A549 (cell line): ENCODE measurements at regions not wholly inside any gene's neighbourhood (a gene's known extent, or its start where the extent isn't known, plus 50 kb on each side); places are given as distances from the start of the nearest gene placed in this dataset.

Source experiments
- ATAC-seq, 2 experiments: fragments of 200-7000 bp in 1 of 2; fragments of >200 bp in 1 of 2; cut with Nextera tagmentation in 1 of 2; cut with Tn5 transposase in 1 of 2; 3 replicates each; pipeline versions ENCODE4 v1.8.0 to v1.9.1; 2018 to 2020; ENCODE audit warnings: mild to moderate bottlenecking in 1 of 2, moderate library complexity in 1 of 2
- CTCF ChIA-PET: fragments of 300-600 bp; sonication (Branson Sonifier 250); formaldehyde crosslinking; extraction: SDS; loops from one replicate; lab custom pipeline; 2021; ENCODE audit warnings: antibody characterized with exemption, inconsistent platforms; lab: Yijun Ruan, JAX
- POLR2A ChIA-PET: fragments of 350-600 bp; formaldehyde crosslinking; extraction: SDS; loops from one replicate; lab custom pipeline; 2021; ENCODE audit warnings: antibody characterized with exemption, inconsistent platforms; lab: Yijun Ruan, JAX
- DNase-seq, 2 experiments: peaks; one replicate each; pipeline versions ENCODE4 v3.0.0 to v3.0.0-alpha.2; 2011 to 2016; ENCODE audit warnings: low read depth in 1 of 2, low spot score in 1 of 2
- FAIRE-seq: peaks from 2 replicates; lab custom pipeline; 2011; peaks lifted over from hg19 to GRCh38; lab: Jason Lieb, UNC
- H3K27ac ChIP-seq, 2 experiments: fragments of >200 bp; sonication (Bioruptor Twin); formaldehyde crosslinking; 3 replicates each; pipeline ENCODE4 v1.5.1; 2016 to 2017
- H3K4me1 ChIP-seq: fragments of >200 bp; sonication (Bioruptor Twin); formaldehyde crosslinking; 3 replicates; pipeline ENCODE4 v1.6.1; 2016
- H3K4me2 ChIP-seq: fragments of >200 bp; sonication (Bioruptor Twin); formaldehyde crosslinking; 3 replicates; pipeline ENCODE4 v1.6.1; 2016
- H3K4me3 ChIP-seq: fragments of >200 bp; sonication (Bioruptor Twin); formaldehyde crosslinking; 3 replicates; pipeline ENCODE4 v1.5.1; 2016
- H3K9me3 ChIP-seq: fragments of >200 bp; sonication (Bioruptor Twin); formaldehyde crosslinking; 3 replicates; pipeline ENCODE4 v1.6.1; 2016
- ATOH8 ChIP-seq: fragments of 250-450 bp; sonication (Bioruptor Pico); IDR thresholded peaks from 2 replicates; pipeline ENCODE4 v1.5.0; 2020; ENCODE audit warnings: low read depth, mild to moderate bottlenecking, moderate library complexity
- CEBPB ChIP-seq, 2 experiments: fragments of >200 bp in 1 of 2; sonication (Bioruptor Twin) in 1 of 2; formaldehyde crosslinking in 1 of 2; IDR thresholded peaks; 2 replicates each; pipeline ENCODE4 v1.6.1; 2012 to 2016
- CHD4 ChIP-seq: fragments of 200-600 bp; sonication (generic); IDR thresholded peaks from 2 replicates; pipeline ENCODE4 v1.6.1; 2016; ENCODE audit warnings: antibody characterized with exemption, mild to moderate bottlenecking, borderline replicate concordance
- EHMT2 ChIP-seq: fragments of 200-600 bp; sonication (generic); IDR thresholded peaks from 2 replicates; pipeline ENCODE4 v1.6.1; 2016; ENCODE audit warnings: antibody characterized with exemption, low read depth, mild to moderate bottlenecking, moderate library complexity
- ELK1 ChIP-seq: fragments of 150-350 bp; IDR thresholded peaks from 2 replicates; pipeline ENCODE4 v1.6.1; 2014; ENCODE audit warnings: low read depth, mild to moderate bottlenecking, low read length
- ESRRA ChIP-seq: fragments of 150-350 bp; IDR thresholded peaks from 2 replicates; pipeline ENCODE4 v1.6.1; 2014; ENCODE audit warnings: mild to moderate bottlenecking, low read length, borderline replicate concordance
- FOSL2 ChIP-seq, 2 experiments: fragments of 450-650 bp in 1 of 2; fragments of >200 bp in 1 of 2; sonication (Bioruptor Twin) in 1 of 2; formaldehyde crosslinking; IDR thresholded peaks; 2 replicates each; pipeline versions ENCODE4 v1.5.0 to v1.6.1; 2016 to 2020; ENCODE audit warnings: mild to moderate bottlenecking in 1 of 2, moderate library complexity in 1 of 2
- GATA3 ChIP-seq: IDR thresholded peaks from 2 replicates; pipeline ENCODE4 v1.6.1; 2012; ENCODE audit warnings: borderline replicate concordance
- HMGXB4 ChIP-seq: fragments of 250-450 bp; sonication (Bioruptor Pico); IDR thresholded peaks from 2 replicates; pipeline ENCODE4 v1.5.0; 2021; ENCODE audit warnings: mild to moderate bottlenecking, moderate library complexity, borderline replicate concordance
- HOXB13 ChIP-seq: fragments of 250-450 bp; sonication (Bioruptor Pico); IDR thresholded peaks from 2 replicates; pipeline ENCODE4 v1.5.0; 2020; ENCODE audit warnings: low read depth, mild to moderate bottlenecking, moderate library complexity
- JUN ChIP-seq, 2 experiments: fragments of >200 bp; sonication (Bioruptor Twin); formaldehyde crosslinking; IDR thresholded peaks; 2 replicates in 1 of 2; 3 replicates in 1 of 2; pipeline ENCODE4 v1.6.1; 2016 to 2017
- KDM5A ChIP-seq: fragments of 200-600 bp; sonication (generic); IDR thresholded peaks from 2 replicates; pipeline ENCODE4 v1.6.1; 2016; ENCODE audit warnings: antibody characterized with exemption, mild to moderate bottlenecking
- MYC ChIP-seq: IDR thresholded peaks from 2 replicates; pipeline ENCODE4 v1.6.1; 2012; ENCODE audit warnings: mild to moderate bottlenecking, inconsistent platforms, low read length, improper control_type of control experiment, borderline replicate concordance
- NFE2L2 ChIP-seq: fragments of 150-350 bp; conservative IDR thresholded peaks from 2 replicates; pipeline ENCODE4 v1.6.1; 2014; ENCODE audit warnings: low read length
- NPAS2 ChIP-seq: fragments of 250-450 bp; sonication (Bioruptor Pico); IDR thresholded peaks from 2 replicates; pipeline ENCODE4 v1.8.0; 2022; ENCODE audit warnings: mild to moderate bottlenecking, moderate library complexity, borderline replicate concordance
- NR3C1 ChIP-seq: fragments of >200 bp; sonication (Bioruptor Twin); formaldehyde crosslinking; IDR thresholded peaks from 3 replicates; pipeline ENCODE4 v1.6.1; 2017
- PHF8 ChIP-seq: fragments of 200-600 bp; sonication (generic); IDR thresholded peaks from 2 replicates; pipeline ENCODE4 v1.6.1; 2016; ENCODE audit warnings: low read depth, mild to moderate bottlenecking, antibody characterized with exemption, moderate library complexity, borderline replicate concordance
- RAD21 ChIP-seq, 2 experiments: fragments of >200 bp in 1 of 2; sonication (Bioruptor Twin) in 1 of 2; formaldehyde crosslinking in 1 of 2; IDR thresholded peaks in 1 of 2; conservative IDR thresholded peaks in 1 of 2; 2 replicates in 1 of 2; 3 replicates in 1 of 2; pipeline ENCODE4 v1.6.1; 2012 to 2018; ENCODE audit warnings: inconsistent platforms in 1 of 2
- RARB ChIP-seq: fragments of 250-450 bp; sonication (Bioruptor Pico); IDR thresholded peaks from 2 replicates; pipeline ENCODE4 v1.8.0; 2021; ENCODE audit warnings: mild to moderate bottlenecking, moderate library complexity
- RNF2 ChIP-seq: fragments of 200-600 bp; sonication (generic); IDR thresholded peaks from 2 replicates; pipeline ENCODE4 v1.6.1; 2016; ENCODE audit warnings: low read depth, mild to moderate bottlenecking, antibody characterized with exemption, moderate library complexity, borderline replicate concordance
- SMC3 ChIP-seq: fragments of >200 bp; sonication (Bioruptor Twin); formaldehyde crosslinking; IDR thresholded peaks from 3 replicates; pipeline ENCODE4 v1.6.1; 2018; ENCODE audit warnings: inconsistent platforms
- TP53 ChIP-seq: fragments of 250-450 bp; sonication (Bioruptor Pico); IDR thresholded peaks from 2 replicates; pipeline ENCODE4 v1.5.0; 2021; ENCODE audit warnings: mild to moderate bottlenecking, moderate library complexity
- ZC3H11A ChIP-seq: fragments of 450-650 bp; IDR thresholded peaks from 2 replicates; pipeline ENCODE4 v1.6.1; 2014; ENCODE audit warnings: antibody characterized with exemption, mild to moderate bottlenecking
- ZNF302 ChIP-seq: fragments of 250-450 bp; sonication (Bioruptor Pico); IDR thresholded peaks from 2 replicates; pipeline ENCODE4 v1.9.0; 2021; ENCODE audit warnings: inconsistent platforms, mild to moderate bottlenecking, moderate library complexity
- ZSCAN20 ChIP-seq: fragments of 250-450 bp; sonication (Bioruptor Pico); IDR thresholded peaks from 2 replicates; pipeline ENCODE4 v1.8.0; 2022; ENCODE audit warnings: mild to moderate bottlenecking, moderate library complexity
- WGBS: methylation state at CpG from one replicate; pipeline ENCODE4 v1.1.6; 2017; ENCODE audit errors: missing lambda C conversion rate; 5-methylcytosine and 5-hydroxymethylcytosine counted together
- TF ChIP-seq, protein P1 (sequence below): IDR thresholded peaks from 2 replicates; pipeline ENCODE4 v1.6.1; 2012
- TF ChIP-seq, protein P2 (sequence below): fragments of 450-650 bp; IDR thresholded peaks from 2 replicates; pipeline ENCODE4 v1.6.1; 2014; ENCODE audit warnings: antibody characterized with exemption
- TF ChIP-seq, protein P3 (sequence below): fragments of >200 bp; sonication (Bioruptor Twin); formaldehyde crosslinking; IDR thresholded peaks from 2 replicates; pipeline ENCODE4 v1.6.1; 2016

DNA sequence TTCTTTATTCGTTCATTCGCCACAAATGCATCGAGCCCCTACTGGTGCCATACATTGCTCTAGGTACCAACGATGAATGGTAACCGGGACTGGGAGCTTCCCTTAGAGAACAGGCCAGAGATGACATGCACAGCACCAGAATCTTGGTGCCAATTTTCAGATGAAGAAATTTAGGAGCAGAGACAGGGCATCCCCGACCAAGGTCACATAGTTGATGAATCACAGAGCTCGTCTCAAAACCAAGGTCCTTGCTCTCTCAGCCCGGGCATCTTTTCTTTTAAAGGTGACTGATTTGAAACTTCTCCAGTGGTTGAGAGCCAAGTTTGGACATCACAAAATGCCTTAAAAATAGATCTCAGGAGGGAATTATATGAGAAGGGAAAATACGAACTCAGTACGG lies 73.2 kb upstream of the C16orf82 start:
- no peak overlapping the region for H3K4me2 ChIP-seq
- ChIA-PET CTCF (no interaction called here), POLR2A (no interaction called here)
- no peak for DNase-seq
- no peaks in the 10 kb centered on the region for H3K4me1 ChIP-seq
- no peak for ATAC-seq
- H3K27ac ChIP-seq = no peak overlapping the region
- no peak overlapping the region for H3K4me3 ChIP-seq
- TF ChIP-seq RARB (CRISPR knock-in tag) (no peak), RNF2 (no peak), HOXB13 (CRISPR knock-in tag) (no peak), GATA3 (no peak), RAD21 (conservative IDR thresholded peaks at IDR 0.05 in 1 of 2, IDR thresholded peaks at IDR 0.05 in 1 of 2) (no peak), CHD4 (no peak), NFE2L2 (no peak), ZNF302 (CRISPR knock-in tag) (no peak), CEBPB (IDR thresholded peaks at IDR 0.05) (no peak), ZC3H11A (no peak), TP53 (CRISPR knock-in tag) (no peak), ATOH8 (no peak), ZSCAN20 (no peak), NR3C1 (no peak), HMGXB4 (CRISPR knock-in tag) (no peak), NPAS2 (CRISPR knock-in tag) (no peak), KDM5A (no peak), JUN (IDR thresholded peaks at IDR 0.05) (no peak), MYC (no peak)
- TF ChIP-seq, protein P1, sequence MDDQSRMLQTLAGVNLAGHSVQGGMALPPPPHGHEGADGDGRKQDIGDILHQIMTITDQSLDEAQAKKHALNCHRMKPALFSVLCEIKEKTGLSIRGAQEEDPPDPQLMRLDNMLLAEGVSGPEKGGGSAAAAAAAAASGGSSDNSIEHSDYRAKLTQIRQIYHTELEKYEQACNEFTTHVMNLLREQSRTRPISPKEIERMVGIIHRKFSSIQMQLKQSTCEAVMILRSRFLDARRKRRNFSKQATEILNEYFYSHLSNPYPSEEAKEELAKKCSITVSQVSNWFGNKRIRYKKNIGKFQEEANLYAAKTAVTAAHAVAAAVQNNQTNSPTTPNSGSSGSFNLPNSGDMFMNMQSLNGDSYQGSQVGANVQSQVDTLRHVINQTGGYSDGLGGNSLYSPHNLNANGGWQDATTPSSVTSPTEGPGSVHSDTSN = no peak
- no peak for FAIRE-seq
- no peaks in the 10 kb centered on the region for H3K9me3 ChIP-seq
- 23% methylated on average over 10 of the region's 10 CpGs for WGBS

DNA sequence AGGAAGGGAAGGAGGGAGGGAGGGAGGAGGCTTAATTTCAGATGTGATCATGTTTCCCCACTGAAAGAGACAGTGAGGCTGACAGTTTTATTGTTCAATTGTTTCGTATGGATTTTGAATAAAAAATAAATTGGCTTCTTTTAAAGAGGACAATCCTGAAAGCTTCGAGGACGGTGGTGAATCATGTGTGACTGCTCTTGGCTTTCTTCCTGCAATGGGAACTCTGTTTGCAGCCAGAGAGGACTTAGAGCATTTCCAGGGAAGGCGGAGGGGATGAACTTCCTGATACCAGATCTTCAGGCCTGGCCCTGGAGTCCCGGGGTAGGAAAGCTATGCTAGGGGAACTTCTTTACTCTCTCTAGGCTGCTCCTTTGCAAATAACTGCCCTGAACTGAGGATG lies 72.8 kb upstream of the C16orf82 start:
- H3K9me3 ChIP-seq = no peaks in the 10 kb centered on the region
- H3K4me3 ChIP-seq = no peak overlapping the region
- WGBS = under 1% methylated on average over 5 of the region's 5 CpGs
- ChIA-PET POLR2A (no interaction called here), CTCF (no interaction called here)
- DNase-seq (no peak), FAIRE-seq (no peak), ATAC-seq (no peak)
- no peak overlapping the region for H3K27ac ChIP-seq
- TF ChIP-seq RNF2 (no peak), FOSL2 (IDR thresholded peaks at IDR 0.05) (no peak), FOSL2 (CRISPR knock-in tag; IDR thresholded peaks at IDR 0.05) (no peak), PHF8 (no peak)
- no peak overlapping the region for H3K4me2 ChIP-seq
- no peaks in the 10 kb centered on the region for H3K4me1 ChIP-seq

GRCh38 chr16:26995522-26995921 lies 71.2 kb upstream of the C16orf82 start:
- DNase-seq = no peak
- WGBS = 1% methylated on average over 4 of the region's 4 CpGs
- POLR2A ChIA-PET = no interaction called here
- CTCF ChIA-PET = no interaction called here
- ATAC-seq = no peak
- H3K9me3 ChIP-seq = no peaks in the 10 kb centered on the region
- no peak overlapping the region for H3K4me2 ChIP-seq
- FAIRE-seq = no peak
- H3K27ac ChIP-seq = no peak overlapping the region
- no peaks in the 10 kb centered on the region for H3K4me1 ChIP-seq
- H3K4me3 ChIP-seq = no peak overlapping the region
- TF ChIP-seq ESRRA (no peak), ZSCAN20 (no peak), EHMT2 (no peak), ELK1 (no peak), SMC3 (no peak)
- TF ChIP-seq, protein P2, sequence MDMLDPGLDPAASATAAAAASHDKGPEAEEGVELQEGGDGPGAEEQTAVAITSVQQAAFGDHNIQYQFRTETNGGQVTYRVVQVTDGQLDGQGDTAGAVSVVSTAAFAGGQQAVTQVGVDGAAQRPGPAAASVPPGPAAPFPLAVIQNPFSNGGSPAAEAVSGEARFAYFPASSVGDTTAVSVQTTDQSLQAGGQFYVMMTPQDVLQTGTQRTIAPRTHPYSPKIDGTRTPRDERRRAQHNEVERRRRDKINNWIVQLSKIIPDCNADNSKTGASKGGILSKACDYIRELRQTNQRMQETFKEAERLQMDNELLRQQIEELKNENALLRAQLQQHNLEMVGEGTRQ = 0 out of 2 replicates have a peak, but pooled peaks have one; percentile 6
- TF ChIP-seq, protein P3, sequence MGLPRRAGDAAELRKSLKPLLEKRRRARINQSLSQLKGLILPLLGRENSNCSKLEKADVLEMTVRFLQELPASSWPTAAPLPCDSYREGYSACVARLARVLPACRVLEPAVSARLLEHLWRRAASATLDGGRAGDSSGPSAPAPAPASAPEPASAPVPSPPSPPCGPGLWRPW = no peak
